ENCODE measurements at regions not wholly inside any gene's neighbourhood (a gene's known extent, or its start where the extent isn't known, plus 50 kb on each side); places are given as distances from the start of the nearest gene placed in this dataset.

DNA sequence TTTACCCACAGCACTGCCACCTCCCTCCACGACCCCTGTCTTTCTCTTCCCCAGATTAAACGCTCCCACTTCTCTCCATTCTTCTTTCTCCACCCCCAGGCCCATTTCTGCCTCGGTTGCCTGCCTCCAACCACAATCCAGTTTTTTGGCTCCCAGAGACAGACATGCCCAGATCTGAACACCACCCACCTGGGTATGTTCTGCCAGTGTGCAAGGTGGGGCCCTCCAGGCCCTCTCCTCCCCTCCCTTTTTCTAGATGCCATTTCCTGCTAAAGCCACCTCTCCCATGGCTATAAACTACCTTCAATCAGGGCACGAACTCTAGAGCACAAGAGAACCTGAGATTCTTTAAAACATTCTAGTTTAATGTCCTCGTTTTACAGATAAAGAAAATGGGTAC is 63.3 kb downstream of the IRF2BPL start:
- Histone ChIP-seq H3K9me2 (ENCODE audit: insufficient read depth) (no peaks in the 10 kb centered on the region), H3K4me3 (no peak overlapping the region), H3K27ac (ENCODE audit: low read depth) (no peak overlapping the region), H3K36me3 (ENCODE audit: insufficient read depth) (no peaks in the 10 kb centered on the region), H3K27me3 (ENCODE audit: insufficient read depth) (no peaks in the 10 kb centered on the region), H3F3A (replicated peaks; ENCODE audit: low read depth) (peaks cover 41% of the 10 kb centered on the region), H2AFZ (no peak overlapping the region; the same call in 1 of the 2 replicates), H3K79me2 (replicated peaks; ENCODE audit: insufficient read depth) (no peaks in the 10 kb centered on the region), H4K20me1 (replicated peaks; ENCODE audit: insufficient read depth) (no peaks in the 10 kb centered on the region), H3K4me1 (ENCODE audit: insufficient read depth) (peaks cover 50% of the 10 kb centered on the region), H3K4me2 (no peak overlapping the region)
- peaks cover 24% of the 10 kb centered on the region for H3K27me3 Mint-ChIP-seq (ENCODE audit: insufficient read depth, low read depth, poor library complexity)
- TF ChIP-seq ZNF331 (CRISPR knock-in tag; IDR thresholded peaks at IDR 0.05; ENCODE audit: low read depth) (no peak), NANOG (IDR thresholded peaks at IDR 0.05; ENCODE audit: borderline replicate concordance) (no peak), EZH2phosphoT487 (IDR thresholded peaks at IDR 0.05; ENCODE audit: unreplicated experiment) (no peak), CREB1 (CRISPR knock-in tag; IDR thresholded peaks at IDR 0.05; ENCODE audit: low read depth) (no peak), POLR2AphosphoS5 (IDR thresholded peaks at IDR 0.05; ENCODE audit: low read depth) (no peak), JUNB (IDR thresholded peaks at IDR 0.05; ENCODE audit: unreplicated experiment) (no peak), EZH2 (IDR thresholded peaks at IDR 0.05; ENCODE audit: low read depth, unreplicated experiment) (no peak), STAT1 (IDR thresholded peaks at IDR 0.05; ENCODE audit: unreplicated experiment) (no peak)
- TF ChIP-seq, protein P1, sequence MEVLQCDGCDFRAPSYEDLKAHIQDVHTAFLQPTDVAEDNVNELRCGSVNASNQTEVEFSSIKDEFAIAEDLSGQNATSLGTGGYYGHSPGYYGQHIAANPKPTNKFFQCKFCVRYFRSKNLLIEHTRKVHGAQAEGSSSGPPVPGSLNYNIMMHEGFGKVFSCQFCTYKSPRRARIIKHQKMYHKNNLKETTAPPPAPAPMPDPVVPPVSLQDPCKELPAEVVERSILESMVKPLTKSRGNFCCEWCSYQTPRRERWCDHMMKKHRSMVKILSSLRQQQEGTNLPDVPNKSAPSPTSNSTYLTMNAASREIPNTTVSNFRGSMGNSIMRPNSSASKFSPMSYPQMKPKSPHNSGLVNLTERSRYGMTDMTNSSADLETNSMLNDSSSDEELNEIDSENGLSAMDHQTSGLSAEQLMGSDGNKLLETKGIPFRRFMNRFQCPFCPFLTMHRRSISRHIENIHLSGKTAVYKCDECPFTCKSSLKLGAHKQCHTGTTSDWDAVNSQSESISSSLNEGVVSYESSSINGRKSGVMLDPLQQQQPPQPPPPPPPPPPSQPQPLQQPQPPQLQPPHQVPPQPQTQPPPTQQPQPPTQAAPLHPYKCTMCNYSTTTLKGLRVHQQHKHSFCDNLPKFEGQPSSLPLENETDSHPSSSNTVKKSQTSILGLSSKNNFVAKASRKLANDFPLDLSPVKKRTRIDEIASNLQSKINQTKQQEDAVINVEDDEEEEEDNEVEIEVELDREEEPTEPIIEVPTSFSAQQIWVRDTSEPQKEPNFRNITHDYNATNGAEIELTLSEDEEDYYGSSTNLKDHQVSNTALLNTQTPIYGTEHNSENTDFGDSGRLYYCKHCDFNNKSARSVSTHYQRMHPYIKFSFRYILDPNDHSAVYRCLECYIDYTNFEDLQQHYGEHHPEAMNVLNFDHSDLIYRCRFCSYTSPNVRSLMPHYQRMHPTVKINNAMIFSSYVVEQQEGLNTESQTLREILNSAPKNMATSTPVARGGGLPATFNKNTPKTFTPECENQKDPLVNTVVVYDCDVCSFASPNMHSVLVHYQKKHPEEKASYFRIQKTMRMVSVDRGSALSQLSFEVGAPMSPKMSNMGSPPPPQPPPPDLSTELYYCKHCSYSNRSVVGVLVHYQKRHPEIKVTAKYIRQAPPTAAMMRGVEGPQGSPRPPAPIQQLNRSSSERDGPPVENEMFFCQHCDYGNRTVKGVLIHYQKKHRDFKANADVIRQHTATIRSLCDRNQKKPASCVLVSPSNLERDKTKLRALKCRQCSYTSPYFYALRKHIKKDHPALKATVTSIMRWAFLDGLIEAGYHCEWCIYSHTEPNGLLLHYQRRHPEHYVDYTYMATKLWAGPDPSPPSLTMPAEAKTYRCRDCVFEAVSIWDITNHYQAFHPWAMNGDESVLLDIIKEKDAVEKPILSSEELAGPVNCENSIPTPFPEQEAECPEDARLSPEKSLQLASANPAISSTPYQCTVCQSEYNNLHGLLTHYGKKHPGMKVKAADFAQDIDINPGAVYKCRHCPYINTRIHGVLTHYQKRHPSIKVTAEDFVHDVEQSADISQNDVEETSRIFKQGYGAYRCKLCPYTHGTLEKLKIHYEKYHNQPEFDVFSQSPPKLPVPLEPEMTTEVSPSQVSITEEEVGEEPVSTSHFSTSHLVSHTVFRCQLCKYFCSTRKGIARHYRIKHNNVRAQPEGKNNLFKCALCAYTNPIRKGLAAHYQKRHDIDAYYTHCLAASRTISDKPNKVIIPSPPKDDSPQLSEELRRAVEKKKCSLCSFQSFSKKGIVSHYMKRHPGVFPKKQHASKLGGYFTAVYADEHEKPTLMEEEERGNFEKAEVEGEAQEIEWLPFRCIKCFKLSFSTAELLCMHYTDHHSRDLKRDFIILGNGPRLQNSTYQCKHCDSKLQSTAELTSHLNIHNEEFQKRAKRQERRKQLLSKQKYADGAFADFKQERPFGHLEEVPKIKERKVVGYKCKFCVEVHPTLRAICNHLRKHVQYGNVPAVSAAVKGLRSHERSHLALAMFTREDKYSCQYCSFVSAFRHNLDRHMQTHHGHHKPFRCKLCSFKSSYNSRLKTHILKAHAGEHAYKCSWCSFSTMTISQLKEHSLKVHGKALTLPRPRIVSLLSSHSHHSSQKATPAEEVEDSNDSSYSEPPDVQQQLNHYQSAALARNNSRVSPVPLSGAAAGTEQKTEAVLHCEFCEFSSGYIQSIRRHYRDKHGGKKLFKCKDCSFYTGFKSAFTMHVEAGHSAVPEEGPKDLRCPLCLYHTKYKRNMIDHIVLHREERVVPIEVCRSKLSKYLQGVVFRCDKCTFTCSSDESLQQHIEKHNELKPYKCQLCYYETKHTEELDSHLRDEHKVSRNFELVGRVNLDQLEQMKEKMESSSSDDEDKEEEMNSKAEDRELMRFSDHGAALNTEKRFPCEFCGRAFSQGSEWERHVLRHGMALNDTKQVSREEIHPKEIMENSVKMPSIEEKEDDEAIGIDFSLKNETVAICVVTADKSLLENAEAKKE (CRISPR knock-in tag; IDR thresholded peaks at IDR 0.05), result no peak
- TF ChIP-seq, protein P2, sequence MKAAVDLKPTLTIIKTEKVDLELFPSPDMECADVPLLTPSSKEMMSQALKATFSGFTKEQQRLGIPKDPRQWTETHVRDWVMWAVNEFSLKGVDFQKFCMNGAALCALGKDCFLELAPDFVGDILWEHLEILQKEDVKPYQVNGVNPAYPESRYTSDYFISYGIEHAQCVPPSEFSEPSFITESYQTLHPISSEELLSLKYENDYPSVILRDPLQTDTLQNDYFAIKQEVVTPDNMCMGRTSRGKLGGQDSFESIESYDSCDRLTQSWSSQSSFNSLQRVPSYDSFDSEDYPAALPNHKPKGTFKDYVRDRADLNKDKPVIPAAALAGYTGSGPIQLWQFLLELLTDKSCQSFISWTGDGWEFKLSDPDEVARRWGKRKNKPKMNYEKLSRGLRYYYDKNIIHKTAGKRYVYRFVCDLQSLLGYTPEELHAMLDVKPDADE (IDR thresholded peaks at IDR 0.05), result no peak
- H3K4me3 Mint-ChIP-seq, result no peak overlapping the region; the same call in 2 of the 3 replicates
- DNase-seq (ENCODE audit: low spot score) (no peak), ATAC-seq (no peak)
- H3K9me3 Mint-ChIP-seq, result no peaks in the 10 kb centered on the region; the same call in 2 of the 3 replicates
- H3K4me1 Mint-ChIP-seq, result peaks cover 69% of the 10 kb centered on the region
- no peak overlapping the region for H3K27ac Mint-ChIP-seq
- H3K36me3 Mint-ChIP-seq (ENCODE audit: low read depth), result peaks cover 3% of the 10 kb centered on the region; the same call in 1 of the 3 replicates
